HepG2 (cell line): ENCODE measurements at regions not wholly inside any gene's neighbourhood (a gene's known extent, or its start where the extent isn't known, plus 50 kb on each side); places are given as distances from the start of the nearest gene placed in this dataset.

ENCODE experiments used
- ATAC-seq: fragments of 200-7000 bp; cut with Tn5 transposase; 3 replicates; pipeline ENCODE4 v1.9.1; 2020; ENCODE audit warnings: mild to moderate bottlenecking, moderate library complexity
- BruUV-seq: library from RNA; stranded (reverse); fragments of 400-500 nt; replicated peaks from 2 replicates; lab custom pipeline; 2021; lab: Mats Ljungman, UMichigan
- CTCF ChIA-PET: fragments of 300-600 bp; formaldehyde crosslinking; extraction: SDS; loops from one replicate; lab custom pipeline; 2021; ENCODE audit warnings: low total read pairs, inconsistent platforms, low intra/inter-chr PET ratio; lab: Yijun Ruan, JAX
- POLR2A ChIA-PET: fragments of 350-600 bp; sonication (Branson Sonifier 250); formaldehyde crosslinking; loops from one replicate; lab custom pipeline; 2020; ENCODE audit warnings: antibody characterized with exemption, inconsistent platforms; lab: Yijun Ruan, JAX
- DNase-seq: peaks from one replicate; pipeline ENCODE4 v3.0.0-alpha.2; 2015; ENCODE audit warnings: low spot score
- FAIRE-seq: peaks from 3 replicates; lab custom pipeline; 2011; peaks lifted over from hg19 to GRCh38; lab: Jason Lieb, UNC
- H2AFZ ChIP-seq: one replicate; pipeline ENCODE4 v1.6.1; 2011; ENCODE audit warnings: low read length, inconsistent platforms
- H3K27ac ChIP-seq: fragments of 300-600 bp; 3 replicates; pipeline ENCODE4 v1.8.0; 2011; ENCODE audit warnings: mixed run types, mild to moderate bottlenecking, mixed read lengths, low read length, inconsistent platforms; ENCODE audit not compliant: insufficient read depth; ENCODE audit errors: extremely low read length
- H3K27me3 ChIP-seq, 2 experiments: fragments of 200-600 bp in 1 of 2; 2 replicates in 1 of 2; 3 replicates in 1 of 2; pipeline versions ENCODE4 v1.6.0 to v1.8.0; 2011; ENCODE audit warnings: low read length in 2 of 2, mild to moderate bottlenecking in 2 of 2, moderate library complexity in 2 of 2, inconsistent platforms in 1 of 2; ENCODE audit not compliant: insufficient read depth in 2 of 2, control insufficient read depth in 1 of 2
- H3K36me3 ChIP-seq, 2 experiments: fragments of 200-600 bp in 1 of 2; replicated peaks in 1 of 2; 2 replicates in 1 of 2; 3 replicates in 1 of 2; pipeline versions ENCODE4 v1.5.1 to v1.8.0; 2011; ENCODE audit warnings: low read length in 2 of 2, inconsistent platforms in 1 of 2; ENCODE audit not compliant: insufficient read depth in 2 of 2, control insufficient read depth in 1 of 2
- H3K4me1 ChIP-seq: 2 replicates; pipeline ENCODE4 v1.5.1; 2012; ENCODE audit warnings: low read length, inconsistent platforms; ENCODE audit not compliant: insufficient read depth
- H3K4me2 ChIP-seq: 2 replicates; pipeline ENCODE4 v1.6.0; 2011; ENCODE audit warnings: low read depth, low read length, inconsistent platforms
- H3K4me3 ChIP-seq, 3 experiments: fragments of 200-600 bp in 1 of 3; sonication (generic), shearing (Covaris generic) in 1 of 3; replicated peaks in 1 of 3; 2 replicates each; pipeline ENCODE4 v1.5.1; 2011 to 2016; ENCODE audit warnings: low read length in 3 of 3, inconsistent platforms in 2 of 3, low read depth in 2 of 3, mild to moderate bottlenecking in 2 of 3, control low read depth in 1 of 3, mixed read lengths in 1 of 3; ENCODE audit not compliant: insufficient read depth in 1 of 3
- H3K79me2 ChIP-seq: one replicate; pipeline ENCODE4 v1.6.1; 2011; ENCODE audit warnings: low read length, inconsistent platforms; ENCODE audit not compliant: insufficient read depth
- H3K9ac ChIP-seq: 2 replicates; pipeline ENCODE4 v1.6.0; 2011; ENCODE audit warnings: mild to moderate bottlenecking, low read depth, low read length, inconsistent platforms; ENCODE audit not compliant: insufficient read depth
- H3K9me3 ChIP-seq: 2 replicates; pipeline ENCODE4 v1.5.1; 2012; ENCODE audit warnings: mild to moderate bottlenecking, low read length
- H4K20me1 ChIP-seq: 2 replicates; pipeline ENCODE4 v1.6.0; 2011; ENCODE audit warnings: inconsistent platforms, mild to moderate bottlenecking, low read length, moderate library complexity; ENCODE audit not compliant: insufficient read depth
- FOSL2 ChIP-seq: sonication (generic); formaldehyde crosslinking; IDR thresholded peaks from 2 replicates; pipeline ENCODE4 v1.4.0; 2020; ENCODE audit warnings: missing genetic modification reagents
- GFI1 ChIP-seq: sonication (generic); formaldehyde crosslinking; IDR thresholded peaks from 2 replicates; pipeline ENCODE4 v1.5.0; 2020; ENCODE audit warnings: missing genetic modification reagents, mild to moderate bottlenecking, borderline replicate concordance
- HDAC6 ChIP-seq: fragments of 200-600 bp; sonication (generic); IDR thresholded peaks from 2 replicates; pipeline ENCODE4 v1.7.0; 2017; ENCODE audit warnings: mild to moderate bottlenecking, antibody characterized with exemption, low read length, low read depth
- MBNL3 ChIP-seq: fragments of 250-450 bp; sonication (Bioruptor Pico); conservative IDR thresholded peaks from 2 replicates; pipeline ENCODE4 v1.8.0; 2022; ENCODE audit warnings: mild to moderate bottlenecking, inconsistent platforms
- RAD51 ChIP-seq: fragments of 450-650 bp; IDR thresholded peaks from 2 replicates; pipeline ENCODE4 v1.6.1; 2016; ENCODE audit warnings: borderline replicate concordance
- RFX1 ChIP-seq: fragments of 450-650 bp; IDR thresholded peaks from 2 replicates; pipeline ENCODE4 v1.6.1; 2017
- RFXANK ChIP-seq: IDR thresholded peaks from 2 replicates; pipeline ENCODE4 v1.6.1; 2016
- TBP ChIP-seq: sonication (generic); formaldehyde crosslinking; IDR thresholded peaks from 2 replicates; pipeline ENCODE4 v1.5.0; 2020; ENCODE audit warnings: missing genetic modification reagents
- XBP1 ChIP-seq: sonication (generic); formaldehyde crosslinking; IDR thresholded peaks from 2 replicates; pipeline ENCODE4 v1.5.0; 2020; ENCODE audit warnings: missing genetic modification reagents
- ZNF160 ChIP-seq: sonication (generic); formaldehyde crosslinking; IDR thresholded peaks from 2 replicates; pipeline ENCODE4 v1.8.0; 2022; ENCODE audit warnings: mild to moderate bottlenecking, inconsistent platforms, missing genetic modification reagents
- ZNF274 ChIP-seq: sonication (generic); formaldehyde crosslinking; IDR thresholded peaks from 2 replicates; pipeline ENCODE4 v1.5.1; 2020; ENCODE audit warnings: mild to moderate bottlenecking, missing genetic modification reagents
- WGBS: methylation state at CpG from one replicate; pipeline ENCODE4 v1.1.6; 2017; ENCODE audit warnings: low lambda C conversion rate; 5-methylcytosine and 5-hydroxymethylcytosine counted together
- in situ Hi-C: cut with HindIII; loops from 2 replicates; pipeline ENCODE4 v1.10.0; 2017; ENCODE audit warnings: low pct_unique_long_range_greater_than_20kb; ENCODE audit not compliant: extremely low pct_ligation_motif_present
- intact Hi-C: fragments of 100-400 bp; cut with micrococcal nuclease; formaldehyde crosslinking; loops from one replicate; pipeline ENCODE4 v1.10.0; 2022; ENCODE audit not compliant: unreplicated experiment
- TF ChIP-seq, protein P1 (sequence below): sonication (generic); formaldehyde crosslinking; IDR thresholded peaks from 2 replicates; pipeline ENCODE4 v1.4.0; 2020; ENCODE audit warnings: mild to moderate bottlenecking, missing genetic modification reagents
- TF ChIP-seq, protein P2 (sequence below): sonication (generic); formaldehyde crosslinking; IDR thresholded peaks from 2 replicates; pipeline ENCODE4 v1.9.0; 2021; ENCODE audit warnings: mild to moderate bottlenecking, missing genetic modification reagents

DNA sequence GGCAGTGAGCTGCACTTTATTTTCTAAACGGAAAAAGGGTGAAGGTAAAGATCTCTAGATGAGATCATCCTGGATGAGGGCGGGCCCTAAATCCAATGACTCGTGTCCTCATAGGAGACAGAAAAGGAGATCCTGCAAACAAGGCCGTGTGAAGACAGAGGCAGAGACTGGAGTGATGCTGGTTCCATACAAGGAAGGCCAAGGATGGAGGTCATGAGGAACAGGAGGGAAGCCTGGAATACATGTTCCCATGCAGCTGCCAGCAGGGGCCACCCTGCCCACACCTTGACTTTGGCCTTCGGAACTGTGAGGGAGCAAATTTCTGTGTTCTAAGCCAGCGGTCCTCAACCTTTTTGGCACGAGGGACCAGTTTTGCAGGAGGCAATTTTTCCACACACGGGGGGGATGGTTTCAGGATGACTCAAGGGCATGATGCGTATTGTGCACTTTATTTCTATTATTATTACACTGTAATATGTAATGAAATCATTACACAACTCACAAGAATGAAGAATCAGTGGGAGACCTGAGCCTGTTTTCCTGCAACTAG, 94.3 kb downstream of the PSMG1 start (continued):
- TF ChIP-seq FOSL2 (CRISPR knock-in tag): peak; percentile 78
- TF ChIP-seq HDAC6: no peak
- no peak for TF ChIP-seq TBP (CRISPR knock-in tag)

DNA sequence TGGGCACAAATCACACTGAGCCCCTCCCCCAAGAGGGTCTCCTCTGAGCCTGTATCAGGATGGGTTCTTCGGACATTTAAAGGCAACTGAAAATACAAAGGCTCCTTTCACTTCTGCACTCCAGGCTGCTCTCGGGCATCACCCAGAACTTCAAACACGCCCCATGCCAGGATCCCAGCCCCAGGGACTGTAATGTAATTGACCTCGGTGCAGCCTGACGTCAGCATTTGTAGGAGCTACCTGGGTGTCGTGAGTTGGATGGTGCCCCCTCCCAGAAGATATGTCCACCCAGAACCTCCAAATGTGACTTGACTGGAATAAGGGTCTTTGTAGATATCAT, 95.2 kb downstream of the PSMG1 start:
- Histone ChIP-seq H2AFZ (no peak overlapping the region), H3K79me2 (no peaks in the 10 kb centered on the region), H3K27me3 (no peaks in the 10 kb centered on the region), H3K36me3 (no peaks in the 10 kb centered on the region), H3K4me2 (no peak overlapping the region), H3K27ac (no peak overlapping the region), H3K4me1 (peaks cover 73% of the 10 kb centered on the region), H3K9me3 (no peaks in the 10 kb centered on the region), H3K9ac (no peak overlapping the region), H4K20me1 (no peaks in the 10 kb centered on the region), H3K4me3 (no peak overlapping the region)
- 50% methylated on average over 1 of the region's 6 CpGs for WGBS
- intact Hi-C loops (loop anchor here (10.0 kb wide), 1 partner anchor 53 kb away; no protein-coding TSS in a partner anchor), in situ Hi-C loops (loop anchor here (5.0 kb wide), 1 partner anchor 49 kb away; no protein-coding TSS in a partner anchor)
- CTCF ChIA-PET: no interaction called here
- FAIRE-seq (no peak), DNase-seq (no peak), ATAC-seq (no peak)
- BruUV-seq: no TSS peak
- POLR2A ChIA-PET: no interaction called here
- no peak for TF ChIP-seq RAD51
- no peak for TF ChIP-seq ZNF274 (CRISPR knock-in tag)
- TF ChIP-seq RFX1: no peak
- TF ChIP-seq RFXANK (CRISPR knock-in tag): no peak
- no peak for TF ChIP-seq GFI1 (CRISPR knock-in tag)
- TF ChIP-seq, protein P1, sequence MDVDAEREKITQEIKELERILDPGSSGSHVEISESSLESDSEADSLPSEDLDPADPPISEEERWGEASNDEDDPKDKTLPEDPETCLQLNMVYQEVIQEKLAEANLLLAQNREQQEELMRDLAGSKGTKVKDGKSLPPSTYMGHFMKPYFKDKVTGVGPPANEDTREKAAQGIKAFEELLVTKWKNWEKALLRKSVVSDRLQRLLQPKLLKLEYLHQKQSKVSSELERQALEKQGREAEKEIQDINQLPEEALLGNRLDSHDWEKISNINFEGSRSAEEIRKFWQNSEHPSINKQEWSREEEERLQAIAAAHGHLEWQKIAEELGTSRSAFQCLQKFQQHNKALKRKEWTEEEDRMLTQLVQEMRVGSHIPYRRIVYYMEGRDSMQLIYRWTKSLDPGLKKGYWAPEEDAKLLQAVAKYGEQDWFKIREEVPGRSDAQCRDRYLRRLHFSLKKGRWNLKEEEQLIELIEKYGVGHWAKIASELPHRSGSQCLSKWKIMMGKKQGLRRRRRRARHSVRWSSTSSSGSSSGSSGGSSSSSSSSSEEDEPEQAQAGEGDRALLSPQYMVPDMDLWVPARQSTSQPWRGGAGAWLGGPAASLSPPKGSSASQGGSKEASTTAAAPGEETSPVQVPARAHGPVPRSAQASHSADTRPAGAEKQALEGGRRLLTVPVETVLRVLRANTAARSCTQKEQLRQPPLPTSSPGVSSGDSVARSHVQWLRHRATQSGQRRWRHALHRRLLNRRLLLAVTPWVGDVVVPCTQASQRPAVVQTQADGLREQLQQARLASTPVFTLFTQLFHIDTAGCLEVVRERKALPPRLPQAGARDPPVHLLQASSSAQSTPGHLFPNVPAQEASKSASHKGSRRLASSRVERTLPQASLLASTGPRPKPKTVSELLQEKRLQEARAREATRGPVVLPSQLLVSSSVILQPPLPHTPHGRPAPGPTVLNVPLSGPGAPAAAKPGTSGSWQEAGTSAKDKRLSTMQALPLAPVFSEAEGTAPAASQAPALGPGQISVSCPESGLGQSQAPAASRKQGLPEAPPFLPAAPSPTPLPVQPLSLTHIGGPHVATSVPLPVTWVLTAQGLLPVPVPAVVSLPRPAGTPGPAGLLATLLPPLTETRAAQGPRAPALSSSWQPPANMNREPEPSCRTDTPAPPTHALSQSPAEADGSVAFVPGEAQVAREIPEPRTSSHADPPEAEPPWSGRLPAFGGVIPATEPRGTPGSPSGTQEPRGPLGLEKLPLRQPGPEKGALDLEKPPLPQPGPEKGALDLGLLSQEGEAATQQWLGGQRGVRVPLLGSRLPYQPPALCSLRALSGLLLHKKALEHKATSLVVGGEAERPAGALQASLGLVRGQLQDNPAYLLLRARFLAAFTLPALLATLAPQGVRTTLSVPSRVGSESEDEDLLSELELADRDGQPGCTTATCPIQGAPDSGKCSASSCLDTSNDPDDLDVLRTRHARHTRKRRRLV (CRISPR knock-in tag): no peak
- no peak for TF ChIP-seq MBNL3 (CRISPR knock-in tag)
- no peak for TF ChIP-seq ZNF160
- TF ChIP-seq, protein P2, sequence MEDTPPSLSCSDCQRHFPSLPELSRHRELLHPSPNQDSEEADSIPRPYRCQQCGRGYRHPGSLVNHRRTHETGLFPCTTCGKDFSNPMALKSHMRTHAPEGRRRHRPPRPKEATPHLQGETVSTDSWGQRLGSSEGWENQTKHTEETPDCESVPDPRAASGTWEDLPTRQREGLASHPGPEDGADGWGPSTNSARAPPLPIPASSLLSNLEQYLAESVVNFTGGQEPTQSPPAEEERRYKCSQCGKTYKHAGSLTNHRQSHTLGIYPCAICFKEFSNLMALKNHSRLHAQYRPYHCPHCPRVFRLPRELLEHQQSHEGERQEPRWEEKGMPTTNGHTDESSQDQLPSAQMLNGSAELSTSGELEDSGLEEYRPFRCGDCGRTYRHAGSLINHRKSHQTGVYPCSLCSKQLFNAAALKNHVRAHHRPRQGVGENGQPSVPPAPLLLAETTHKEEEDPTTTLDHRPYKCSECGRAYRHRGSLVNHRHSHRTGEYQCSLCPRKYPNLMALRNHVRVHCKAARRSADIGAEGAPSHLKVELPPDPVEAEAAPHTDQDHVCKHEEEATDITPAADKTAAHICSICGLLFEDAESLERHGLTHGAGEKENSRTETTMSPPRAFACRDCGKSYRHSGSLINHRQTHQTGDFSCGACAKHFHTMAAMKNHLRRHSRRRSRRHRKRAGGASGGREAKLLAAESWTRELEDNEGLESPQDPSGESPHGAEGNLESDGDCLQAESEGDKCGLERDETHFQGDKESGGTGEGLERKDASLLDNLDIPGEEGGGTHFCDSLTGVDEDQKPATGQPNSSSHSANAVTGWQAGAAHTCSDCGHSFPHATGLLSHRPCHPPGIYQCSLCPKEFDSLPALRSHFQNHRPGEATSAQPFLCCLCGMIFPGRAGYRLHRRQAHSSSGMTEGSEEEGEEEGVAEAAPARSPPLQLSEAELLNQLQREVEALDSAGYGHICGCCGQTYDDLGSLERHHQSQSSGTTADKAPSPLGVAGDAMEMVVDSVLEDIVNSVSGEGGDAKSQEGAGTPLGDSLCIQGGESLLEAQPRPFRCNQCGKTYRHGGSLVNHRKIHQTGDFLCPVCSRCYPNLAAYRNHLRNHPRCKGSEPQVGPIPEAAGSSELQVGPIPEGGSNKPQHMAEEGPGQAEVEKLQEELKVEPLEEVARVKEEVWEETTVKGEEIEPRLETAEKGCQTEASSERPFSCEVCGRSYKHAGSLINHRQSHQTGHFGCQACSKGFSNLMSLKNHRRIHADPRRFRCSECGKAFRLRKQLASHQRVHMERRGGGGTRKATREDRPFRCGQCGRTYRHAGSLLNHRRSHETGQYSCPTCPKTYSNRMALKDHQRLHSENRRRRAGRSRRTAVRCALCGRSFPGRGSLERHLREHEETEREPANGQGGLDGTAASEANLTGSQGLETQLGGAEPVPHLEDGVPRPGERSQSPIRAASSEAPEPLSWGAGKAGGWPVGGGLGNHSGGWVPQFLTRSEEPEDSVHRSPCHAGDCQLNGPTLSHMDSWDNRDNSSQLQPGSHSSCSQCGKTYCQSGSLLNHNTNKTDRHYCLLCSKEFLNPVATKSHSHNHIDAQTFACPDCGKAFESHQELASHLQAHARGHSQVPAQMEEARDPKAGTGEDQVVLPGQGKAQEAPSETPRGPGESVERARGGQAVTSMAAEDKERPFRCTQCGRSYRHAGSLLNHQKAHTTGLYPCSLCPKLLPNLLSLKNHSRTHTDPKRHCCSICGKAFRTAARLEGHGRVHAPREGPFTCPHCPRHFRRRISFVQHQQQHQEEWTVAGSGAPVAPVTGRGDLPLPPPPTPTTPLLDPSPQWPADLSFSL (CRISPR knock-in tag): no peak
- TF ChIP-seq XBP1 (CRISPR knock-in tag): no peak
